Mucosa of gallbladder (tissue), 1 donor: ENCODE measurements at regions not wholly inside any gene's neighbourhood (a gene's known extent, or its start where the extent isn't known, plus 50 kb on each side); places are given as distances from the start of the nearest gene placed in this dataset.
"Not testable (repeated sequence)": the region's sequence is repeated elsewhere in the genome, so short reads cannot be mapped to it uniquely, and the experiment has no call there.

Experiments
- DNase-seq: peaks from one replicate; pipeline ENCODE4 v3.0.0-alpha.2; 2020; ENCODE audit warnings: low spot score
- donor health status: DM: no; HTN: no; CAD: no.

GRCh38 chr2:16368951-16369350 lies 296.7 kb downstream of the CYRIA start:
- DNase-seq: no peak

GRCh38 chr2:16368328-16368727 lies 297.3 kb downstream of the CYRIA start:
- DNase-seq: no peak

DNA sequence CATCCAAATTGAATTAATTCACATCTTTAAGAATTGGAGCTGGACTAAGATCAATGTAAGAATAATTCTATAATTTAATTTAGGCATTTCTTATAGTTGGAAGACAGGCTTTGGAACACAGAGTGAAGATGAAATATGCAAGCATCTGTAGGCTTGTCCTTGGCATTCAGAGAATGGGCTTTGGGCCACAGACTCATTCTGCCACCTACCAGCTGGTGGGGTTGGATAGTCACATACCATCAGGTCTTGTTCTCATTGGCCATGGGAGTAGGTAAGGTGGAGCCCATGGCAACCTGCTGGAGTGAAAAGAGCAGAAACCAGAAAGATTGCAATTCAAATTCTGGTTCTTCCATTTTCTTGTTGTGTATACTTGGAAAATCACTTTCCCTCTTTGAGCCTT lies 300.3 kb downstream of the CYRIA start:
- no peak for DNase-seq

- no peak for DNase-seq
Measured at GRCh38 chr2:16363581-16363980, 302.1 kb downstream of the CYRIA start.

DNA sequence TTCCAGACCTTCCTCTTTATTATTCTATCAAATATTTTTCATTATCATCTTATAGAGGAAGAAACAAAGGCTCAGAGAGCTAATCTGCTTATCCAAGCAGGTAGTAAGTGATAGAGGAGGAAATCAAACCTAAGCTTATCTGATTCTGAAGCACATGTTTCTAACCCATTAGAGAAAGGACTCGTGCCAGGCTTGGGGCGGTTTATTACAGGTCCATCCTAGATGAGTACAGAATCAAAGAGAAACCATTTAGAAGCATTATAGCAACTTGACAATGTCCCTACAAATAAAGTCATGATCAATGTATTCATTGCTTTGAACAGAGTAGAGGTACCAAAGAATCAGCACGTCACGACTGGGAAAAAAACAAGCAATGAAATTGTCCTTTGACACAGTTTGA lies 303.0 kb downstream of the CYRIA start:
- no peak for DNase-seq

- no peak for DNase-seq
Measured at GRCh38 chr2:16361261-16361995, 304.2 kb downstream of the CYRIA start.

GRCh38 chr2:16359961-16360360 lies 305.7 kb downstream of the CYRIA start:
- DNase-seq: no peak

GRCh38 chr2:16357188-16357587 lies 308.4 kb downstream of the CYRIA start:
- no peak for DNase-seq

- DNase-seq: no peak
Measured at GRCh38 chr2:16351541-16351940, 314.1 kb downstream of the CYRIA start.

DNA sequence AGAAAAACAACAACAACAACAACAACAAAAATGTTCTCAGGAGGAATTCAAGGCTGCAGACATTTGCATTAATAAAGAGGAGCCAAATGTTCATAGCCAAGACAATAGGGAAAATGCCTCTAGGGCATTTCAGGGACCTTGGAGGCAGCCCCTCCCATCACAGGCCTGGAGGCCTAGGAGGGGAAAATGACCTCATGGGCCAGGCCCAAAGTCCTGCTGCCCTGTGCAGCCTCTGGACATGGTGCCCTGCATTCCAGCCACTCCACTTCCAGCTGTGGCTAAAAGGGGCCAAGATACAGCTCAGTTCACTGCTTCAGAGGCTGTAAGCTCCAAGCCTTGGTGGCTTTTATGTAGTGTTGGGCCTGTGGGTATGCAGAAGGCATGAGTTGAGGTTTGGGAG lies 314.5 kb downstream of the CYRIA start:
- DNase-seq: no peak

DNA sequence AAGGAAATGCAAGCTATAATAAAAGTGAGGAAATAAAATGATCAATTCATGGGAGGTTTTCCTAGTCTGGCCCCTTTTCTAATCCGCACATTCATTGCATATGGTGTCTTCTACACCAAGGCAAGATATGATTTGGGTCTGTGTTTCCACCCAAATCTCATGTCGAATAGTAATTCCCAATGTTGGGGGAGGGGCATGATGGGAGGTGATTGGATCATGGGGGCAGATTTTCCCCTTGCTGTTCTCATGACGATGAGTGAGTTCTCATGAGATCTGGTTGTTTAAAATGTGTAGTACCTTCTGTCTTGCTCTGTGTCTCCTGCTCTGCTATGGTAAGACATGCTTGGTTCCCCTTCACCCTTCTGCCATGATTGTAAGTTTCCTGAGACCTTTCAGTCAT lies 315.4 kb downstream of the CYRIA start:
- DNase-seq: no peak

DNA sequence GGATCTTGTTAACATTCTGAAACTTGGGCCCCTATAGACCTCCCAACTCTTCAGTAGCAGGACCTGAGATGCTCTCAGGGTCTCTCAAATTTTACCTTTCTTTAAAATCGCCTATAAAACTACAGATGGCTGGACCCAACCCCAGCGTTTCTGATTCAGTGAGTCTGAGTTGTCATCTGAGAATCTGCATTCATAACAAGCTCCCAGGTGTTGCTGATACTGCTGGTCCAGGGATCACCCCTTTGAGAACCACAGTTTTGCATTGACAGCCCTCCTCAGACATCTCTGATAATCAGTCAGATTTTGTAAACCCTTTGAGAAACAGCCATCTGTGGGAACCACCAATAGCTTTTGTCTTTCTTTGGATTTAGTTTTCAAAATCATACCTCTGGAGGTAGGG lies 315.8 kb downstream of the CYRIA start:
- no peak for DNase-seq

DNA sequence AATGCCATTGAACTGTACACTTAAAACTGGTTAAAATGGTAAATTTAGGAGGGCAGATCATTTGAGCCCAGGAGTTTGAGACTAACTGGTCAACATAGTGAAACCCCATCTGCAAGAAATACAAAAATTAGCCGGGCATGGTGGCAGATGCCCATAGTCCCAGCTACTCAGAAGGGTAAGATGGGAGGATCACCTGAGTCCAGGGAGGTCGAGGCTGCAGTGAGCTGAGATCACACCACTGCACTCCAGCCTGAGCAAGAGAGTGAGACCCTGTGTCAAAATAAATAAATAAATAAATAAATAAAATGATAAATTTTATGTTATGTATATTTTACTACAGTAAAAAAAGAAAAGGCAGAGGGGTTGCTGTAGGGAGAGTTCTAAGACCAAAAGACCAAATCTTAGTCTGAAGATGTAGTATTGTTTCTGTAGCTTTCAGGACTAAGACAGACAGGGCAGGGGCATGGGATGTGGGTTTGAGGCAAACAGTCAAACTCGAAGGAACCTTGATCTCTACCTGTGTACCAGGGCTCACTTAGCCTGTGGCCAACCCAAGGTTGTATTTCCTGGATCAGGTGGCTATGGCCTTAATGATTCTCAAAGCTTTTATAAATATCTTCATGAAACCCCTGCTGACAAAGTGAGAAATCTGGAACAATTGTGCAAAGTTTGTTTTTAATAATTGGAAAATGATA lies 316.7 kb downstream of the CYRIA start:
- no peak for DNase-seq

DNA sequence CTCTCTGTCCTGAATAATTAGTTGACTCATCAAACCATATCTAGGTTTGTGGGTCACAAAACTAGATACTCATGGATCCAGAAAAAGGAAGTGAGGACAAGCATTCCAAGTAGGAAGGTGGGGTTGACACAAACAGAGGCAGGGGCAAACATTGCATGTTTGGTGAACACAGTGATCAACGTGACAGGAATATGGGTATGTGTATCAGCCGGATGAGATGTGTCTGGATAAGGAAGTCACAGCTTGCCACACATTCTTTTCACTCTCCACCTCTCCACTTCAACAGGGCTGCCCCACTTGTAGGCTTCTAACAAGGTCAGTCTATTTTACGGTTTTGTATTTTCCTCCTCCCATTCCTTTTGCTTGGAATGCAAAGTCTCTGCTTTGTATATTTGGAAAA lies 319.0 kb downstream of the CYRIA start:
- DNase-seq: no peak

GRCh38 chr2:16345231-16345630 lies 320.4 kb downstream of the CYRIA start:
- DNase-seq: not testable (repeated sequence)

DNA sequence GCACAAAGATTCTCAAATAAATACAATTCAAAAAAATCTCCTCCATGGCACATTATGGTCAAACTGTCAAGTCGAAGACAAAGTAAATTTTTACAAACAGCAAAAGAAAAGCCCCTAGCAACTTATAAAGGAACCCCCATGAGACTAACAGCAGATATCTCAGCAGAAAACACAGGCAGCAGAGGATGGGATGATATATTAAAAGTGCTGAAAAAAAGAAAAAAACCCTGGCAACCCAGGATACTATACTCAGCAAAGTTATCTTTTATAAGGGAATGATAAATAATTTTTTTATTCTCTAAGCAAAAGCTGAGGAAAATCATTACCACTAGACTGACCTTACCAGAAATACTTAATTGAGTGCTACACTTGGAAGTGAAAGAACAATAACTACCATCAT lies 326.4 kb downstream of the CYRIA start:
- no peak for DNase-seq

DNA sequence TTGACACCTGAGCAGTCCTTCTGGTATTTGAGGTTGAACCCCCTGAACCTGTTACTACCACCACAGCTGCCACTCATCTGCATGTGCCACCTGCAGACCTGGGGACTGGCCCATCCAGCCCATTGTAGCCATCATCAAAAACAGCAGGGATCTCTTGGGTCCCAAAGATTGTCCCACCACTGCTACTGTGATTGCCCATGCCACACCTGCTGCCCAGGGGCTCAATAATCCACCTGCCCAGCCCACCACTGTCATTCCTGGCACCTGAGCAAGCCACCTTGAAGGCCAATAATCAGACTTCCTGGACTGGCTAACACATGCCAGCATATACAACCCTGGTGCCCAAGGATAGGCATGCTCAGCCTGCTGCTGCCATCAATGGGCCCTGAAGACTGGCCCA lies 327.6 kb downstream of the CYRIA start:
- DNase-seq: no peak

DNA sequence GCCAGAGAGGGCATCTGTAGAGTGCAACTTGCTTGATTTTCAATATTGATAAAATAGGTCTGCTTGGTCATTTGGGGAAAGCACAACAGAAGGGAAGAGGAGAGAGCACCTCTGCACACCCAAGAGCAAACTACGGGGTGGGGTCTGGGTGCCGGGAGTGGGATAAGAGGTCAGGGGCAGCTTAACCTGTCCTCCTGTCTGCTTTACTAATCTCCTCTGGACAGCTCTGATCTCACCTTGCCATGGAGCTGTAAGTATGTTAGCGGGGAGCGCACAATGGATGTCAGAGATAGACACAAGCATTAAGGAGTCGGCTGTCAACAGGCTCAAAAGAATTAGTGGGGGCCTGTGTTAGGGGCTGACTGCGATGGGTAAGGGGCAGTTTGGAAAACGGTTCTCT lies 328.7 kb downstream of the CYRIA start:
- DNase-seq: no peak

GRCh38 chr2:16336491-16336890 lies 329.1 kb downstream of the CYRIA start:
- DNase-seq: no peak

DNA sequence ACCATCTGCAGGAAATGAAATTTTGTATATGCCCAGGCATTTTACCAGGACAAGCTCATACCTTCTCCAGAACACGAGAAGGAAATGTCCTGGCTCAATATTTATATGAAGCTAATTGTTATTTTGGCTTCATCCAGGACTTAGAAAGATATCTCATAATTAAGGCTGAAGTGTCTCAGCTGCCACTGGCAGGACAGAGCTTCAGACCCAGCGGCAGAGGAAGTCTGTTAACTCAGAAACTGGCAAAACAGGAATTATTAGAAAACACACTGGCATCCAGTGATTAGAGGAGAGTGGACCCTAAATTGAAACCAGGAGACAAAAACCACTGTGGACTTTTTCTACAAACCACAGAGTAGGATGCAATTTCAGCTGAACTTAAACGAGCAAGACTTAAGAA lies 329.7 kb downstream of the CYRIA start:
- no peak for DNase-seq

DNA sequence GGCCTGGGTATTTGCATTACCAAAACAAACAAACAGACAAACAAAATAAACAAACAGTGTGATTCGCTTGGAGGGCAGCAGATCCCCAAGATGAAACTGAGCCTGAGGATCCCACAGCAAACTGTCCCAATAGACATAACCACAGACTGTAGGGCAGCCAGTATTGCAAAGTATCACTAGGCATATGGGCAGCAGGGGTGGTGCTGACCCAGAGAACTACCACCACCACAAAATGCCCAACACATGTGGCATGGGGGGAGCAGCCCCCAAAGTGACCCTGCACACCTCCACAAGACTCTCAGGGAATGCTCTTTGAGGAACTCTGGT lies 330.1 kb downstream of the CYRIA start:
- no peak for DNase-seq

- no peak for DNase-seq
Measured at GRCh38 chr2:16334886-16335603, 330.6 kb downstream of the CYRIA start.

DNA sequence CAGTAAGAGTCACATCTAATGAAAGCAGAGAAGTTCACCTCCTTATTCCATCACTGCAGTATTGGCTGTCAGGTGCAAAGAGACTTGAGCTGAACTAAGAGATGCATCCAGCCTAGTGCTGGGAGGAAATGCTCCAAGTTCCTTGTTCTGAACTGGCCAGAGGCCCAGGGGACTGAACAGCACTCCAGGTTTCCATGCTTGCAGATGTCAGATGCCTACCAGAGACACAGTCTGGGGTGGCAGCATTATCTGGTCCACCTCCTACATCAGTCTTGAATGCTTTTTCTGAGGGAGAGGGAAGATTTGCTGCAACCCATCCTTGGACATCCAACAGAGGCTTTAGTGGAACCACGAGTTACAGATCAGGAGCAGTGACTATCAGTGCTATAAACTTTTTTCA lies 331.3 kb downstream of the CYRIA start:
- no peak for DNase-seq
